Loucy (cell line): ENCODE measurements at regions not wholly inside any gene's neighbourhood (a gene's known extent, or its start where the extent isn't known, plus 50 kb on each side); places are given as distances from the start of the nearest gene placed in this dataset.

Experiments
- EZH2phosphoT487 ChIP-seq: fragments of 200-600 bp; IDR thresholded peaks from 2 replicates; pipeline ENCODE4 v1.6.1; 2018; ENCODE audit warnings: antibody characterized with exemption, mild to moderate bottlenecking, moderate library complexity, borderline replicate concordance
- TF ChIP-seq, protein P1 (sequence below): fragments of 200-600 bp; sonication (generic); conservative IDR thresholded peaks from 2 replicates; pipeline ENCODE4 v1.5.1; 2014; ENCODE audit warnings: mild to moderate bottlenecking, antibody characterized with exemption, low read length

GRCh38 chr5:33102551-33102950, 338.2 kb upstream of the TARS1 start:
- TF ChIP-seq, protein P1, sequence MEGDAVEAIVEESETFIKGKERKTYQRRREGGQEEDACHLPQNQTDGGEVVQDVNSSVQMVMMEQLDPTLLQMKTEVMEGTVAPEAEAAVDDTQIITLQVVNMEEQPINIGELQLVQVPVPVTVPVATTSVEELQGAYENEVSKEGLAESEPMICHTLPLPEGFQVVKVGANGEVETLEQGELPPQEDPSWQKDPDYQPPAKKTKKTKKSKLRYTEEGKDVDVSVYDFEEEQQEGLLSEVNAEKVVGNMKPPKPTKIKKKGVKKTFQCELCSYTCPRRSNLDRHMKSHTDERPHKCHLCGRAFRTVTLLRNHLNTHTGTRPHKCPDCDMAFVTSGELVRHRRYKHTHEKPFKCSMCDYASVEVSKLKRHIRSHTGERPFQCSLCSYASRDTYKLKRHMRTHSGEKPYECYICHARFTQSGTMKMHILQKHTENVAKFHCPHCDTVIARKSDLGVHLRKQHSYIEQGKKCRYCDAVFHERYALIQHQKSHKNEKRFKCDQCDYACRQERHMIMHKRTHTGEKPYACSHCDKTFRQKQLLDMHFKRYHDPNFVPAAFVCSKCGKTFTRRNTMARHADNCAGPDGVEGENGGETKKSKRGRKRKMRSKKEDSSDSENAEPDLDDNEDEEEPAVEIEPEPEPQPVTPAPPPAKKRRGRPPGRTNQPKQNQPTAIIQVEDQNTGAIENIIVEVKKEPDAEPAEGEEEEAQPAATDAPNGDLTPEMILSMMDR, result no peak
- TF ChIP-seq EZH2phosphoT487, result no peak
